GM12872 (cell line): ENCODE measurements at regions not wholly inside any gene's neighbourhood (a gene's known extent, or its start where the extent isn't known, plus 50 kb on each side); places are given as distances from the start of the nearest gene placed in this dataset.
A peak's percentile ranks its signal among the peaks of the same experiment; 100 is the strongest.

Experiments
- TF ChIP-seq, protein P1 (sequence below): IDR thresholded peaks from 3 replicates; pipeline ENCODE4 v1.5.1; 2011; ENCODE audit warnings: low read depth, mild to moderate bottlenecking, low read length, moderate library complexity; ENCODE audit not compliant: insufficient read depth

DNA sequence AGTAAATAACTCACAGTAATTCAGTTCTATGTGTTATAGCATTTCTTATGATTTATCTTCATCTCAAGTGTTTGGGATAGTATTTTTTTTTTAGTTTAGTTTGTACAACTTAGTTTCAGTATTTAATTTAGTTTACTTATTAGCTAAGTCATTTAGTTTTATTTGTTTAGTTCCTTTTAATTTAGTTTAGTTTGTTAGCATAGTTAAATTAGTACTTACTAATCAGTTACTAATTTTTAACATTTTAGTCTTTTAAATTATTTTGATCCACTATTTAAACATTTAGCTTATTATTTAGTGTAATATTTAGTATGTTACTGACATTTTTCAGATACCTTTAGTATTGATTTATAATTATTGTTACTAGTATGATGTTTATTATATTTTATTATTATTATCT is 85.2 kb upstream of the SIPA1L2 start:
- TF ChIP-seq, protein P1, sequence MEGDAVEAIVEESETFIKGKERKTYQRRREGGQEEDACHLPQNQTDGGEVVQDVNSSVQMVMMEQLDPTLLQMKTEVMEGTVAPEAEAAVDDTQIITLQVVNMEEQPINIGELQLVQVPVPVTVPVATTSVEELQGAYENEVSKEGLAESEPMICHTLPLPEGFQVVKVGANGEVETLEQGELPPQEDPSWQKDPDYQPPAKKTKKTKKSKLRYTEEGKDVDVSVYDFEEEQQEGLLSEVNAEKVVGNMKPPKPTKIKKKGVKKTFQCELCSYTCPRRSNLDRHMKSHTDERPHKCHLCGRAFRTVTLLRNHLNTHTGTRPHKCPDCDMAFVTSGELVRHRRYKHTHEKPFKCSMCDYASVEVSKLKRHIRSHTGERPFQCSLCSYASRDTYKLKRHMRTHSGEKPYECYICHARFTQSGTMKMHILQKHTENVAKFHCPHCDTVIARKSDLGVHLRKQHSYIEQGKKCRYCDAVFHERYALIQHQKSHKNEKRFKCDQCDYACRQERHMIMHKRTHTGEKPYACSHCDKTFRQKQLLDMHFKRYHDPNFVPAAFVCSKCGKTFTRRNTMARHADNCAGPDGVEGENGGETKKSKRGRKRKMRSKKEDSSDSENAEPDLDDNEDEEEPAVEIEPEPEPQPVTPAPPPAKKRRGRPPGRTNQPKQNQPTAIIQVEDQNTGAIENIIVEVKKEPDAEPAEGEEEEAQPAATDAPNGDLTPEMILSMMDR: no peak

DNA sequence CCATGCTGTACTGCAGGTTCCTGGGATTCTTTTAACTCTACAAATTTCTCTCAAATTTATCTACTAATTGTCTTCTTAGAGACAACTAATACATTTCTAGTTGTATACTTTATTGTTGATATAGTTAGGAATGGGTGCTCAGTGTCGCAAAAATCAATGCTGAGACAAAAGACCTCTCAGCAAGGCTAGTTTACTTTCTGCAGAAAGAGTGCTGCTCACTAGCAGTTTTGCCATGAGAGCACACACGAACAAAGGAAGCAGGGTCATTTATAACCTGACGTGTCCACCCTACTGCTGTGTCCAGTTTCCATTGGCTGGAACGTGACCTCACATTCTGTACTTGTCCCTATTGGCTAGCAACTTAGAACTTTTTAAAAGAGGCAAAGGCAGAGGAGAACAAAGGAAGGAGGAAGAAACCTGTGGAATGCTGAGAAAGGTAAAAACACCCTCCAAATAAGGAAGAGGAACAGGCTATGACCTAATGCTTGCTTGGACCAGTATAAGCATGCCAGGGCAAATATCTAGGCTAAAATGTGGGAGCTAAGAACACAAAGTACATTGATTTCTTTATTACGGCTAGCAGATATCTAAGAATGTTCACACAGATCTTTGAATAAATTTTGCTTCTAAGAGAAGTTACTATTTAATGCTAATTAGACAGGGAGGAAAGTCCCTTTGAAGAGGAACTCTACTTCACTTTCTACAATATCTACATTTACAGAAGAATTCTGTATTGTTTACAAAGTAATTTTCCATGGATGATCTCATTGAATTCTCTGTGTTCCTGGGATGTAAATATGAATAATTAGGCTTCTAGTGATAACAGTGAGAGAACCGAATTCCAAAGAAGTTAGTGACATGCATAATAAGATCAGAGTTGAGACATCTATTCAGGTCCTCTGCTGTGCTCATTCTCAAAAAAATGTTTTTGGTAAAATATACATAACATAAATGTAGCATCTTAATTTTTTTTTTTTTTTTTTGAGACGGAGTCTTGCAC is 86.0 kb upstream of the MAP10 start:
- TF ChIP-seq, protein P1: no peak

DNA sequence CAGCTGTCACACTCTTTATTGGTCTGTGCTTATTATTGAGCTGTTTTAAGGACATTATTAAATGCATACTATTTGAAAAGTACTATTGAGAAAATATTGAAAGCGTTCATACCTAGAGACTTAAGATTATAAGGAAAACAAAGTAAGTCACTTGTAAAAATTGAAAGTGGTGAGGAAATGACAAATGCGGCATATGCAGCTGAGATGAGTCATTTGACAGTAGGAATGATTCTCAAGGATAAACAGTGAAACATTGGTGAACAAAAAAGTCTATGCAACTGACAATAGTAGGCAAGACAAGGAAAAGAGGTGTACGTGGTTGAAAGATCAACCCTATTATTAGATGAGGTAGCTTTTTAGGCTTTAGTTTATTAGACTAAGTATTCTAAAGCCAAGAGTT is 82.6 kb upstream of the MAP10 start:
- TF ChIP-seq, protein P1: no peak

DNA sequence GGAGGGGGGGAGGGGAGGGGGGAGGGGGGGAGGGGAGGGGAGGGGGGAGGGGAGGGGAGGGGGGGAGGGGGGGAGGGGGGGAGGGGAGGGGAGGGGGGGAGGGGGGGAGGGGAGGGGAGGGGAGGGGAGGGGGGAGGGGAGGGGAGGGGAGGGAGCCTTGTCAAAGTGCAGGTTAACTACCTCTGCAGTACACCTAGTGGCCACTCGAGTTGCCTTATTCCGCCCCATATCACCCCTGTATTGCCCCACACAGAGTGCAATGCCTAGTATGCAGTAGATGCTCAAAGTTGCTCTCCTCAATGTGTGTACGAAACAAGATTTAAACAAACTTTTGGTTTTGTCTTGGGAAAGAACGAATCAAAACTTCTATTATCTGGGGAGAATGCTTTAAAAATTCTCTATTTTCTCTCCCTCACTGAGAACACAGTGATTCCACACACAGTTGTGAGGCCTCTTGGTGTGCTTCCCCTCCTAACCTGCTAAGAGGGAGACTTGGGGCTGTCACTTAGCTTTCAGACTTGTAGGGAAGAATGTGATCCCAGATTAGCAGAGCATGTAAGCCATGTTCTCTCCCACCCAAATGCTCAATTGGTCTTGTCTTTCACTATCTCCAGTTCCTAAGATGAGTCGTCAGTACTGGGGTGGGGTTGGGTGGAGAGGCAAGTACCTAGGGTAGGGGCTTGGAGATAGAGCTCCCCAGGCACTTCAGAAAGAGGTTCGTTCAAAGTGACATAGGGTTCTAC is 79.7 kb upstream of the MAP10 start:
- TF ChIP-seq, protein P1: 0 out of 3 replicates have a peak, but pooled peaks have one; percentile 17

DNA sequence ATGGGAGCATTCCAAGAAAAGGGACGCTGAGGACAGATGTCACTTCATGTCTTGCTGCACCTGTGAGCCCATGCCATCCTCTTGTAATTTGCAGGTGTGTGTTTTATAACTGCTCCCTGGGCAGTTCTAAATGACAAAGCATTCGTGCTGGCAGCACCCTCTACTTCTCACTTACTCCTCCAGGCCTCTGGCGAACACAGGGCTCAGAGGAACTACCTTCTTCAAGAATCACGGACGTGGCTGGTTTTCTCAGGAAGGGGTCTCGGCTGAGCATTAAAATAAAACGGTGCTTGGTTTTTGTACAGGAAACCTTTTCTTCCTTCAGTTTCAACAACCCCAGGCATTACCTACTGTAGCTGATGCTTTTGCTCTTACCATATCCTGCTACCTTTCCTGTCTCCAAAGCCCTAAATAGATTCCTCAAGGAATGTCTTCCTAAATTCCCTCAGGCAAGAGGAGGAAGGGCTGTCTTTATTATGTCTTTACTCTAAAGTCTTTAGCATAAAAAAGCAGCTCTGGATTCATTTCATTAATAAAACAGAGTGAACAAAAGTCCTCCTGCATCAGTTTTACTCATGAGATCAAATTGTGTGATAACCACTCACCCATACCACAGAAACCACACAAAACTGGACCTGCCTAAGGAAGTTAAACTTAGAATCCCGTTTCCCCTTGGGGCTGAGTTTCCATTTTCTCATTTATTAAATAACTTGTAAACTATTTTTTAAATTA is 79.0 kb upstream of the MAP10 start:
- TF ChIP-seq, protein P1: no peak

DNA sequence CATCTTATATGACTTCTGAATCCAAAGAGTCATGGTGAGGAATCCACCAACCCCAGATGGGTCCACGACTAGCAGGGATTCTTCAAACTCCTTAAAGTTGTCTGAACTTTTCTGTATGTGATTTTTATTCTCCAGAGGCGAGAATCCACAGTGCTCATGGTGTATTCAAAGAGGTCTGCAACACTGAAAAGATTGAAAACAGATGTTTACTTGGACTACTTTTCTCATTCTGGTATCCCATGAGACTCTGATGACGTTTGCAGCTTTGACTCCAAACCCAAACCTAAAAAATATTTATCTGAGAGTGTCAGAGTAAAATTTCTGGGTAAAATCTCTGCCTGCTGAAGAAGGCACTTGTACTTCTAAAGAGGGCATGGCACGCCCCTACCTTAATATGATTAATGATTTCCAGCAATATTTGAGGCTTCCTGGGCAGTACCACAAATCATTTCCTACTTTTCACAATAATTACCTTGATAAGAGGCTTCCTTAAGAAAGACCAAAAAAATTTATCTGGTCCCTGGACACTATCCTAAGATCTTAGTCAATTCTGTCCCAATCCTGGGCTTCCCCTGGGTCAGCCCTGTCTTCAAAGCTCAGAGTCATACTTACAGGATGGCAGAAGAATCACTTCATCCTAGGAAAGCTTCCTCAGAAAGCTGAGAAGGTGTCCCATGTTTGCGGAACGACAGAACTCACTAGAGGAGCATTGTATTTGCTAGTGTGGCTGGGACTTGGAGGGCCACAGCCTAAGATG is 76.5 kb upstream of the MAP10 start:
- TF ChIP-seq, protein P1: no peak
